ENCODE measurements at regions not wholly inside any gene's neighbourhood (a gene's known extent, or its start where the extent isn't known, plus 50 kb on each side); places are given as distances from the start of the nearest gene placed in this dataset.
A peak's percentile ranks its signal among the peaks of the same experiment; 100 is the strongest.

GRCh38 chr18:60110836-60111235 lies 211.0 kb downstream of the PMAIP1 start:
- Histone ChIP-seq H3K27me3 (ENCODE audit: insufficient read depth, low read length, poor library complexity) (no peaks in the 10 kb centered on the region), H2BK15ac (replicated peaks; ENCODE audit: low read depth) (no peak overlapping the region), H3K79me1 (ENCODE audit: low read length) (no peaks in the 10 kb centered on the region), H4K5ac (ENCODE audit: low read length) (no peak overlapping the region), H3K4me3 (ENCODE audit: low read length) (no peak overlapping the region), H3K9ac (ENCODE audit: low read length) (no peak overlapping the region), H2BK120ac (ENCODE audit: low read depth, low read length) (no peak overlapping the region), H3K56ac (ENCODE audit: low read length) (no peak overlapping the region), H3K4ac (ENCODE audit: low read depth, low read length) (no peak overlapping the region), H3K18ac (ENCODE audit: low read length) (no peak overlapping the region), H2AK5ac (ENCODE audit: low read length) (no peak overlapping the region), H2BK5ac (ENCODE audit: low read length) (no peak overlapping the region), H3K79me2 (ENCODE audit: control insufficient read depth, insufficient read depth, low read length) (no peaks in the 10 kb centered on the region), H3K36me3 (ENCODE audit: control insufficient read depth, insufficient read depth, low read length) (no peaks in the 10 kb centered on the region), H4K8ac (ENCODE audit: low read depth, low read length) (no peak overlapping the region), H3K4me1 (ENCODE audit: control insufficient read depth, low read depth, low read length) (no peaks in the 10 kb centered on the region), H3K27ac (ENCODE audit: low read depth, low read length) (no peak overlapping the region), H3K23ac (ENCODE audit: low read length) (no peak overlapping the region), H3K4me2 (ENCODE audit: low read length) (no peak overlapping the region)
- DNase-seq: no peak
- WGBS (ENCODE audit: extremely low coverage, insufficient coverage, low lambda C conversion rate): no CpG with 5 or more reads among the region's 1 CpG

- H3K27me3 ChIP-seq (ENCODE audit: insufficient read depth, low read length, poor library complexity): no peaks in the 10 kb centered on the region
- no peak for DNase-seq
- H2BK5ac ChIP-seq (ENCODE audit: low read length): no peak overlapping the region
- no peak overlapping the region for H3K56ac ChIP-seq (ENCODE audit: low read length)
- H2AK5ac ChIP-seq (ENCODE audit: low read length): no peak overlapping the region
- no peaks in the 10 kb centered on the region for H3K79me1 ChIP-seq (ENCODE audit: low read length)
- no peak overlapping the region for H3K23ac ChIP-seq (ENCODE audit: low read length)
- H3K9ac ChIP-seq (ENCODE audit: low read length): no peak overlapping the region
- no peaks in the 10 kb centered on the region for H3K4me1 ChIP-seq (ENCODE audit: control insufficient read depth, low read depth, low read length)
- H4K5ac ChIP-seq (ENCODE audit: low read length): no peak overlapping the region
- WGBS (ENCODE audit: extremely low coverage, insufficient coverage, low lambda C conversion rate): no CpG with 5 or more reads among the region's 3 CpGs
- H2BK120ac ChIP-seq (ENCODE audit: low read depth, low read length): no peak overlapping the region
- H3K4me3 ChIP-seq (ENCODE audit: low read length): no peak overlapping the region
- no peak overlapping the region for H2BK15ac ChIP-seq (replicated peaks; ENCODE audit: low read depth)
- H4K8ac ChIP-seq (ENCODE audit: low read depth, low read length): no peak overlapping the region
- no peaks in the 10 kb centered on the region for H3K36me3 ChIP-seq (ENCODE audit: control insufficient read depth, insufficient read depth, low read length)
- H3K79me2 ChIP-seq (ENCODE audit: control insufficient read depth, insufficient read depth, low read length): no peaks in the 10 kb centered on the region
- no peak overlapping the region for H3K27ac ChIP-seq (ENCODE audit: low read depth, low read length)
- H3K18ac ChIP-seq (ENCODE audit: low read length): no peak overlapping the region
- H3K4ac ChIP-seq (ENCODE audit: low read depth, low read length): no peak overlapping the region
- no peak overlapping the region for H3K4me2 ChIP-seq (ENCODE audit: low read length)
Observed at GRCh38 chr18:60100778-60101177, 201.0 kb downstream of the PMAIP1 start.

- Histone ChIP-seq H3K79me2 (ENCODE audit: control insufficient read depth, insufficient read depth, low read length) (no peaks in the 10 kb centered on the region), H2BK5ac (ENCODE audit: low read length) (no peak overlapping the region), H3K4me3 (ENCODE audit: low read length) (no peak overlapping the region), H3K56ac (ENCODE audit: low read length) (no peak overlapping the region), H3K27me3 (ENCODE audit: insufficient read depth, low read length, poor library complexity) (no peaks in the 10 kb centered on the region), H3K4me2 (ENCODE audit: low read length) (no peak overlapping the region), H3K18ac (ENCODE audit: low read length) (no peak overlapping the region), H3K23ac (ENCODE audit: low read length) (no peak overlapping the region), H3K36me3 (ENCODE audit: control insufficient read depth, insufficient read depth, low read length) (no peaks in the 10 kb centered on the region), H4K5ac (ENCODE audit: low read length) (no peak overlapping the region), H4K8ac (ENCODE audit: low read depth, low read length) (no peak overlapping the region), H2BK15ac (replicated peaks; ENCODE audit: low read depth) (no peak overlapping the region), H3K79me1 (ENCODE audit: low read length) (no peaks in the 10 kb centered on the region), H2AK5ac (ENCODE audit: low read length) (no peak overlapping the region), H3K4ac (ENCODE audit: low read depth, low read length) (no peak overlapping the region), H3K9ac (ENCODE audit: low read length) (no peak overlapping the region), H3K27ac (ENCODE audit: low read depth, low read length) (no peak overlapping the region), H2BK120ac (ENCODE audit: low read depth, low read length) (no peak overlapping the region), H3K4me1 (ENCODE audit: control insufficient read depth, low read depth, low read length) (no peaks in the 10 kb centered on the region)
- WGBS (ENCODE audit: extremely low coverage, insufficient coverage, low lambda C conversion rate): no CpG with 5 or more reads among the region's 2 CpGs
- no peak for DNase-seq
Observed at GRCh38 chr18:60099709-60100108, 199.9 kb downstream of the PMAIP1 start.

GRCh38 chr18:60096428-60096827 lies 196.6 kb downstream of the PMAIP1 start:
- H2BK15ac ChIP-seq (replicated peaks; ENCODE audit: low read depth): no peak overlapping the region
- no peak overlapping the region for H3K23ac ChIP-seq (ENCODE audit: low read length)
- H3K18ac ChIP-seq (ENCODE audit: low read length): no peak overlapping the region
- no peak for DNase-seq
- H3K4me2 ChIP-seq (ENCODE audit: low read length): no peak overlapping the region
- no CpG with 5 or more reads among the region's 1 CpG for WGBS (ENCODE audit: extremely low coverage, insufficient coverage, low lambda C conversion rate)
- no peak overlapping the region for H3K27ac ChIP-seq (ENCODE audit: low read depth, low read length)
- H3K4ac ChIP-seq (ENCODE audit: low read depth, low read length): no peak overlapping the region
- no peaks in the 10 kb centered on the region for H3K79me2 ChIP-seq (ENCODE audit: control insufficient read depth, insufficient read depth, low read length)
- H3K36me3 ChIP-seq (ENCODE audit: control insufficient read depth, insufficient read depth, low read length): no peaks in the 10 kb centered on the region
- H2AK5ac ChIP-seq (ENCODE audit: low read length): no peak overlapping the region
- no peak overlapping the region for H3K9ac ChIP-seq (ENCODE audit: low read length)
- H2BK120ac ChIP-seq (ENCODE audit: low read depth, low read length): no peak overlapping the region
- H3K4me1 ChIP-seq (ENCODE audit: control insufficient read depth, low read depth, low read length): no peaks in the 10 kb centered on the region
- H4K8ac ChIP-seq (ENCODE audit: low read depth, low read length): no peak overlapping the region
- H4K5ac ChIP-seq (ENCODE audit: low read length): no peak overlapping the region
- H3K4me3 ChIP-seq (ENCODE audit: low read length): no peak overlapping the region
- no peaks in the 10 kb centered on the region for H3K79me1 ChIP-seq (ENCODE audit: low read length)
- H2BK5ac ChIP-seq (ENCODE audit: low read length): no peak overlapping the region
- H3K27me3 ChIP-seq (ENCODE audit: insufficient read depth, low read length, poor library complexity): no peaks in the 10 kb centered on the region
- H3K56ac ChIP-seq (ENCODE audit: low read length): no peak overlapping the region

GRCh38 chr18:60092073-60092472 lies 192.3 kb downstream of the PMAIP1 start:
- Histone ChIP-seq H2AK5ac (ENCODE audit: low read length) (no peak overlapping the region), H3K4ac (ENCODE audit: low read depth, low read length) (no peak overlapping the region), H3K79me2 (ENCODE audit: control insufficient read depth, insufficient read depth, low read length) (no peaks in the 10 kb centered on the region), H4K5ac (ENCODE audit: low read length) (no peak overlapping the region), H3K4me3 (ENCODE audit: low read length) (no peak overlapping the region), H3K23ac (ENCODE audit: low read length) (no peak overlapping the region), H3K36me3 (ENCODE audit: control insufficient read depth, insufficient read depth, low read length) (no peaks in the 10 kb centered on the region), H3K4me1 (ENCODE audit: control insufficient read depth, low read depth, low read length) (no peaks in the 10 kb centered on the region), H3K56ac (ENCODE audit: low read length) (no peak overlapping the region), H3K9ac (ENCODE audit: low read length) (no peak overlapping the region), H3K18ac (ENCODE audit: low read length) (no peak overlapping the region), H3K4me2 (ENCODE audit: low read length) (no peak overlapping the region), H2BK120ac (ENCODE audit: low read depth, low read length) (no peak overlapping the region), H4K8ac (ENCODE audit: low read depth, low read length) (no peak overlapping the region), H3K27me3 (ENCODE audit: insufficient read depth, low read length, poor library complexity) (no peaks in the 10 kb centered on the region), H2BK15ac (replicated peaks; ENCODE audit: low read depth) (no peak overlapping the region), H3K79me1 (ENCODE audit: low read length) (no peaks in the 10 kb centered on the region), H3K27ac (ENCODE audit: low read depth, low read length) (no peak overlapping the region), H2BK5ac (ENCODE audit: low read length) (no peak overlapping the region)
- no peak for DNase-seq

- peak; percentile 54 for DNase-seq
- Histone ChIP-seq H3K56ac (ENCODE audit: low read length) (no peak overlapping the region), H4K8ac (ENCODE audit: low read depth, low read length) (no peak overlapping the region), H3K79me2 (ENCODE audit: control insufficient read depth, insufficient read depth, low read length) (no peaks in the 10 kb centered on the region), H2AK5ac (ENCODE audit: low read length) (no peak overlapping the region), H2BK15ac (replicated peaks; ENCODE audit: low read depth) (no peak overlapping the region), H3K9ac (ENCODE audit: low read length) (no peak overlapping the region), H4K5ac (ENCODE audit: low read length) (no peak overlapping the region), H3K27me3 (ENCODE audit: insufficient read depth, low read length, poor library complexity) (no peaks in the 10 kb centered on the region), H3K4me2 (ENCODE audit: low read length) (no peak overlapping the region), H3K79me1 (ENCODE audit: low read length) (no peaks in the 10 kb centered on the region), H3K18ac (ENCODE audit: low read length) (no peak overlapping the region), H3K4me1 (ENCODE audit: control insufficient read depth, low read depth, low read length) (no peaks in the 10 kb centered on the region), H2BK120ac (ENCODE audit: low read depth, low read length) (no peak overlapping the region), H3K4me3 (ENCODE audit: low read length) (no peak overlapping the region), H2BK5ac (ENCODE audit: low read length) (no peak overlapping the region), H3K27ac (ENCODE audit: low read depth, low read length) (no peak overlapping the region), H3K36me3 (ENCODE audit: control insufficient read depth, insufficient read depth, low read length) (no peaks in the 10 kb centered on the region), H3K23ac (ENCODE audit: low read length) (no peak overlapping the region), H3K4ac (ENCODE audit: low read depth, low read length) (no peak overlapping the region)
- WGBS (ENCODE audit: extremely low coverage, insufficient coverage, low lambda C conversion rate): no CpG with 5 or more reads among the region's 7 CpGs
Observed at GRCh38 chr18:60090170-60090569, 190.4 kb downstream of the PMAIP1 start.
